GM18520 (cell line): ENCODE measurements at regions not wholly inside any gene's neighbourhood (a gene's known extent, or its start where the extent isn't known, plus 50 kb on each side); places are given as distances from the start of the nearest gene placed in this dataset.
A peak's percentile ranks its signal among the peaks of the same experiment; 100 is the strongest.
"Not testable (repeated sequence)": the region's sequence is repeated elsewhere in the genome, so short reads cannot be mapped to it uniquely, and the experiment has no call there.

ENCODE experiments used
- ATAC-seq: cut with Tn5 transposase; IDR thresholded peaks from one replicate; pipeline ENCODE4 v1.9.1; 2021; ENCODE audit not compliant: unreplicated experiment

DNA sequence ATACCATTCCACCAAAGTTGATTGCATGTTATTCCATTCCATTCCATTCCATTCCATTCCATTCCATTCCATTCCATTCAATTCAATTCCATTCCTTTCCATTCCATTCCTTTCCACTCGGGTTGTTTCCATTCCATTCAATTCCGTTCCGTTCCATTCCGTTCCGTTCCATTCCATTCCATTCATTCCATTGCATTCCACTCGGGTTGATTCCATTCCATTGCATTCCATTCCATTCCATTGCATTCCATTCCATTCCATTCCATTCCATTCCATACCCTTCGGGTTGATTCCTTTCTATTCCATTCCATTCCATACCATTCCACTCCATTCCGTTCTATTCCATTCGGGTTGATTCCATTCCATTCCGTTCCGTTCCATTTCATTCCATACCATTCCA is 166.9 kb downstream of the CWH43 start:
- ATAC-seq, result peak; percentile 20

DNA sequence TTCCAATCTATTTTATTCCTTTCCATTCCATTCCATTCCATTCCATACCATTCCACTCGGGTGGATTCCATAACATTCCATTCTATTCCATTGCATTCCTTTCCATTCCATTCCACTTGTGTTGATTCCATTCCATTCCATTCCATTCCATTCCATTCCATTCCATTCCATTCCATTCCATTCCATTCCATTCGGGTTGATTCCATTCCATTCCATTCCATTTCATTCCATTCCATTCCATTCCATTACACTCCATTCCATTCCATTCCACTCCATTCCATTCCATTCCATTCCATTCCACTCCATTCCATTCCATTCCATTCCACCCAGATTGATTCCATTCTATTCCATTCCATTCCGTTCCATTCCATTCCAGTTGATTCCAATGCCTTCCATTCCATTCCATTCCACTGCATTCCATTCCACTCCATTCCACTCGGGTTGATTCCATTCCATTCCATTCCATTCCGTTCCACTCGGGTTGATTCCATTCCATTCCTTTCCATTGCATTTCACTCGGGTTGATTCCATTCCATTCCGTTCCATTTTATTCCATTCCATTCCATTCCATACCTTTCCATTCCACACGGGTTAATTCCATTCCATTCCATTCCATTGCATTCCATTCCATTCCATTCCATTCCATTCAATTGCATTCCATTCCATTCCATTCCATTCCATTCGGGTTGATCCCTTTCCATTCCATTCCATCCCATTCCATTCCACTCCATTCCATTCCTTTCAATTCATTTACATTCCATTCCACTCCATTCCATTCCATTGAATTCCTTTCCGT is 168.4 kb downstream of the CWH43 start:
- ATAC-seq, result peak; percentile 55

- not testable (repeated sequence) for ATAC-seq
Measured at GRCh38 chr4:49155270-49155669, 169.2 kb downstream of the CWH43 start.

GRCh38 chr4:49156309-49156708 is 170.2 kb downstream of the CWH43 start:
- not testable (repeated sequence) for ATAC-seq

DNA sequence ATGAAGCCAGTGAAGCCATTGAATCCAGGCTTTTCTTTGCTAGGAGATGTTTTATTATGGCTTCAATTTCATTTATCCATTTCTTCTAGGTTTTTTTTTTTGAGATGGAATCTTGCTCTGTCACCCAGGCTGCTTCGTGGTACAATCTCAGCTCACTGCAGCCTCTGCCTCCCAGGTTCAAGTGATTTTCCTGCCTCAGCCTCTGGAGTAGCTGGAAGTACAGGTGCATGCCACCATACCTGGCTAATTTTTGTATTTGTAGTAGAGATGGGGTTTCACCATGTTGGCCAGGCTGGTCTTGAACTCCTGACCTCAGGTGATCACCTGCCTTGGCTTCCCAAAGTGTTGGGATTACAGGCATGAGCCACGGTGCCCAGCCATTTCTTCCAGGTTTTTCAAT is 171.6 kb downstream of the CWH43 start:
- not testable (repeated sequence) for ATAC-seq

GRCh38 chr4:49161111-49161541 is 175.1 kb downstream of the CWH43 start:
- not testable (repeated sequence) for ATAC-seq

- ATAC-seq, result not testable (repeated sequence)
Measured at GRCh38 chr4:49164916-49165315, 178.8 kb downstream of the CWH43 start.

- not testable (repeated sequence) for ATAC-seq
Measured at GRCh38 chr4:49177847-49178246, 191.8 kb downstream of the CWH43 start.

DNA sequence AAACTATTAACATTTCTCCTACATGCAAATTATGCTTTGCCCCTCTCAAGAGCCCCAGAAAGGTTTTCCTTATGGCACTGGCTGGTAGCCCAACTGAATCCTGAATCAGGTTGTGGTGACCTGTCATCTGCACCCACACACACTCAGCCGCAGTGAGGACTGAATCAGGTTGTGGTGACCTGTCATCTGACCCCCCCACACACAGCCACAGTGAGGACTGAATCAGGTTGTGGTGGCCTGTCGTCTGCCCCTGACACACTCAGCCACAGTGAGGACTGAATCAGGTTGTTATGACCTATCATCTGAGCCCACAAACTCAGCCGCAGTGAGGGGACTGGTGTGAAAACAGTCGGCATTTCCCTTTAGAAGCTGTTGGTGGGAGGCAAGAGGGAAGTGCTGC is 195.0 kb downstream of the CWH43 start:
- not testable (repeated sequence) for ATAC-seq

- not testable (repeated sequence) for ATAC-seq
Measured at GRCh38 chr4:49211396-49212194, 225.5 kb downstream of the CWH43 start.

- not testable (repeated sequence) for ATAC-seq
Measured at GRCh38 chr4:49213250-49213649, 227.2 kb downstream of the CWH43 start.

DNA sequence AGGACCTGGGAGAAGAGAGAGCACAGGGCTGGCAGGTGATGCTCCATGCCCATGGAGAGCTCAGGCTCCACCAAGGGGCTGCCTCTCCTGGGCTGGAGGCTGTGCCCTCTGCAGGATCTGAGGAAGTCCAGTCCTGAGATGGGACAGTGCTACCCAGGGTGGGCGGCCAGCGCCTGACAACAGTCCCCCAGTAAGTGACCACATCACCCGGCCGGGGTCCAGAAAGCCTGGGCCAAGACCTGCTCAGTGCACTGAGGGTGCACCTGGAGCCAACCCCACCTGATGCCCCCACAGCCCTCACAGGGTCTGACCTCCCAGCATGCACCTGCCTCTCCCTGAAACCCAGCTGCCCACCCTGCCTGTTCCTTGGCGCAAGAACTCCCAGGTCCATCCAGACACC is 227.7 kb downstream of the CWH43 start:
- ATAC-seq, result not testable (repeated sequence)

- not testable (repeated sequence) for ATAC-seq
Measured at GRCh38 chr4:49214453-49215081, 228.5 kb downstream of the CWH43 start.

DNA sequence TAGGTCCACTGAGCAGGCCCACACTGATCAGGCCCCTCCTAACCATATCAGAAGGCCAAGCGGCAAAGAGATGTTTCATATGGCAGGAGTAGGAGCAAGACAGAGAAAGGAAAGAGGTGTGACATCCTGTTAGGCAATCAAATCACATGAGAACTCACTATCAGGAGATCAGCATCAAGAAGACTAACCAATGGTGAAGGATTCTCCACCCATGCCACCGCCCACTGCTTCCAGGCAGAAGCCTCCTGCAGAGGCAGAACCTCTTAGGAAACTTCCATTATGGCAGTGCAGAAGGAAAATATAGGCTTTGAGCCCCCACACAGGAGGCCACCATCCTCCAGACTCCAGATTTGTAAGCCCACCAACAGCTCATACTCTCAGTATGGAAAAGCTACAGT is 229.0 kb downstream of the CWH43 start:
- ATAC-seq, result not testable (repeated sequence)

- not testable (repeated sequence) for ATAC-seq
Measured at GRCh38 chr4:49216606-49217005, 230.5 kb downstream of the CWH43 start.

DNA sequence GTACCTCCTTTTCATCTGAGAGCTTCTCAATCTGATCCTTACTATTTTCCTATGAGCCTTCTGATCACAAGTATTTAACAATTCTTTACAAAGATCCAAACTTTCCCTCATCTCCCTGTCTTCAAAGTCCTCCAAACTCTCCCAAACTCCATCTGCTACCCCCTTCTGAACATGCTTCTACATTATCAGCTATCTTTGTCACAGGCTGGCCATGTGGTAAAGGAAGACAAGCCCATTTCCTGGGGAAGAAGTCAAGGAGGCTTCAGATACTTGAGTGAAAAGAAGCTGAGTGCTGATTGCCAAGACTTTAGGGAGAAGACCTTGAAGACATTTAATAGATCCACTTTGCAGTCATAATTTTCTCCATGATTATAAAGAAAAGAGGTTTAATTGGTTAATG is 231.4 kb downstream of the CWH43 start:
- no peak for ATAC-seq

DNA sequence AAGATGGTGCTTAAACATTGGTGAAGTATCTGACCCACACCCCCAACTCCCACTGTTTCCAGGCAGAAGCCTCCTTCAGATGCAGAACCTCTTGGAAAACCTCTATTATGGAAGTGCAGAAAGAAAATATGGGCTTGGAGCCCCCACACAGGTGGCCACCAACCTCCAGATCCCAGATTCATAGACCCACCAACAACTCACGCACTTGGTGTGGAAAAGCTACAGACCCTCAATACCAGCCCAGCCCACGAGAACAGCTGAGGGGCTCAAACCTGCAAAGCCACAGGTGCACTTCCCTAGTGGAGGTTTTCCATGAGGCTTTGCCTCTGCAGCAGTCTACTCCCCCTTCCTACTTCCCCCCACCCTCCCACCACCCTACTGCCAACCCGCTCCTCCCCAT is 232.0 kb downstream of the CWH43 start:
- ATAC-seq, result not testable (repeated sequence)

- ATAC-seq, result not testable (repeated sequence)
Measured at GRCh38 chr4:49218931-49219330, 232.9 kb downstream of the CWH43 start.

DNA sequence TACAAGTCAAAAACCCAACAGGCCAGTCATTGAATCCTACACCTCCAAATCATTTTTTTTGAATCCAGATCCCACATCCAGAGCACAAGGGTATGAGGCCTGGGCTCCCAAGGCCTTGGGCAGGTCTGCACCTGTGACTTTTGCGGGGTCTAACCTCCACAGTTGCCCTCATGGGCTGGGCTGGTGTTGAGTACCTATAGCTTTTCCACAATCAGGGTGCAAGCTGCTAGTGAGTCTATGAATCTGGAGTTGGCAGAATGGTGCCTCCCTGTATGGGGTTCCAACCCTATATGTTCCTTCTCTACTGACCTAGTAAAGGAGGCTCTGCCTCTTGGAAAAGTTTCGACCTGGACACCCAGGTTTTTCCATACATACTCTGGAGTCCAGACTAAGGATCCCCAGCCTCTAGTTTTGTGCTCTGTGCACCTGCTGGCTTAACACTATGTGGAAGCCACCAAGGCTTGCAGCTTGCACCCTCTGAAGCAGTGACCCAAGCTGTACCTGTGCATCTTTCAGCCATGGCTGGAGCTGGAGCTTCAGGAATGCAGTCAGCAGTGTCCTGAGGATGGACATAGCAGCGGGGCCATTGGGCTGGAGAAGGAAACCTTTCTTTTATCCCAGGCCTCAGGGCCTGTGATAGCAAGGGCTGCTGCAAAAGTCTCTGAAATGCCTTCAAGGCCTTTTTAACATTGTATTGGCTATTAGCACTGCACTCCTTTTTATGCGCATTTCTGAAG is 233.6 kb downstream of the CWH43 start:
- not testable (repeated sequence) for ATAC-seq

DNA sequence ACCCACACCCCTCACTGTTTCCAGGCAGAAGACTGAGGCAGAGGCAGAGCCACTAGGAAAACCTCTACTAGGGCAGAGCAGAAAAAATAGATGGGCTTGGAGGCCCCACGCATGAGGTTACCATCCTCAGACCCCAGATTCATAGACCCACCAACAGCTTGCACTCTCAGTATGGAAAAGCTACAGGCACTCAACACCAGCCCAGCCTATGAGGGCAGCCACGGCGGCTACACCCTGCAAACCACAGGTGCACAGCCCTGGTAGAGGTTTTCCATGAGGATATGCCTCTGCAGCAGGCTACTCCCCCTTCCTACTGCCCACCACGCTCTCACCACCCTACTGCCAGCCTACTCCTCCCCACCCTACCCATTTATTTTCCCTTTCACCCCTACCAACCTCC is 235.1 kb downstream of the CWH43 start:
- no peak for ATAC-seq

- ATAC-seq, result not testable (repeated sequence)
Measured at GRCh38 chr4:49222810-49223209, 236.7 kb downstream of the CWH43 start.
